ENCODE measurements at regions not wholly inside any gene's neighbourhood (a gene's known extent, or its start where the extent isn't known, plus 50 kb on each side); places are given as distances from the start of the nearest gene placed in this dataset.

DNA sequence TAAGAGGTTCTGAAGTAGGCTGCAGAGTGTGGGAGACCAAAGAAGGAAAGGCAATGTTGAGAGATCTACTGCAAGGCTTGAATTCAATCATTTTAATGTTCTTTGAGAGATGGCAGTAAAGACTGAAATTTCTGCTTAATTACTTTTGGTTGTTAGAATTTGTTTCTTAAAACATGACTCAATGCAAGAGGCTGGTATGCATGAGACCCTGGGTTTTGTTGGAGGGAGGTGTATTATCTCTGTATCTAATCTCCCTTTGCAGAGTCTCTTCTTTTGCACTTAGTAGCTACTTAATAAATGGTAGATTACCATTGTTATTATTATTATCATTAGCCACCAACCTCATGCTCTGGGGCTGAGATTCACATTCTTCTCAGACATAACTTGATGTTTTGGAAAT lies 87.4 kb upstream of the DRD2 start:
- Mint-ChIP-seq H3K27ac (no peak overlapping the region), H3K36me3 (ENCODE audit: low read depth) (no peaks in the 10 kb centered on the region), H3K9me3 (no peaks in the 10 kb centered on the region), H3K4me3 (no peak overlapping the region), H3K27me3 (ENCODE audit: low read depth) (peaks cover 41% of the 10 kb centered on the region), H3K4me1 (peaks cover 16% of the 10 kb centered on the region)
- TF ChIP-seq, protein P1, sequence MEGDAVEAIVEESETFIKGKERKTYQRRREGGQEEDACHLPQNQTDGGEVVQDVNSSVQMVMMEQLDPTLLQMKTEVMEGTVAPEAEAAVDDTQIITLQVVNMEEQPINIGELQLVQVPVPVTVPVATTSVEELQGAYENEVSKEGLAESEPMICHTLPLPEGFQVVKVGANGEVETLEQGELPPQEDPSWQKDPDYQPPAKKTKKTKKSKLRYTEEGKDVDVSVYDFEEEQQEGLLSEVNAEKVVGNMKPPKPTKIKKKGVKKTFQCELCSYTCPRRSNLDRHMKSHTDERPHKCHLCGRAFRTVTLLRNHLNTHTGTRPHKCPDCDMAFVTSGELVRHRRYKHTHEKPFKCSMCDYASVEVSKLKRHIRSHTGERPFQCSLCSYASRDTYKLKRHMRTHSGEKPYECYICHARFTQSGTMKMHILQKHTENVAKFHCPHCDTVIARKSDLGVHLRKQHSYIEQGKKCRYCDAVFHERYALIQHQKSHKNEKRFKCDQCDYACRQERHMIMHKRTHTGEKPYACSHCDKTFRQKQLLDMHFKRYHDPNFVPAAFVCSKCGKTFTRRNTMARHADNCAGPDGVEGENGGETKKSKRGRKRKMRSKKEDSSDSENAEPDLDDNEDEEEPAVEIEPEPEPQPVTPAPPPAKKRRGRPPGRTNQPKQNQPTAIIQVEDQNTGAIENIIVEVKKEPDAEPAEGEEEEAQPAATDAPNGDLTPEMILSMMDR (IDR thresholded peaks at IDR 0.05; ENCODE audit: unreplicated experiment in 3 of 3), result no peak

DNA sequence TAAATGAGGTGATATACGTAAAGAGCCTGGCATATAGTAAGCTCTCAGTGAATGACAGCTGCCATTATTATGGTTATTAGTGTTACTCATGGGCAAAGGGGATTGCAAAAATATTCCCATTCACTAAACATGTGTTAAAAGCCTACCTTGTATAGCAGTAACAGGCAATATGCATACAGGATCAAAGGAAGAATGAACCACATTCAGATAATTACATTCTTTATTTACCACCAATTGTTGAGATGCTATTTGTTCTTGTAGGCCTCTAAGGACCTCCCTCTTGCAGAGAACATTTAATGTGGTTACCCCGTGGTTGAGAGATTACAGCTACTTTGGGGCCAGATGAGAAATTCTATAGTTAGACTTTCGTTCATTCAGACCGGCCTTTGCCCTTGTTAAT lies 82.7 kb upstream of the DRD2 start:
- H3K36me3 Mint-ChIP-seq (ENCODE audit: low read depth), result no peaks in the 10 kb centered on the region

DNA sequence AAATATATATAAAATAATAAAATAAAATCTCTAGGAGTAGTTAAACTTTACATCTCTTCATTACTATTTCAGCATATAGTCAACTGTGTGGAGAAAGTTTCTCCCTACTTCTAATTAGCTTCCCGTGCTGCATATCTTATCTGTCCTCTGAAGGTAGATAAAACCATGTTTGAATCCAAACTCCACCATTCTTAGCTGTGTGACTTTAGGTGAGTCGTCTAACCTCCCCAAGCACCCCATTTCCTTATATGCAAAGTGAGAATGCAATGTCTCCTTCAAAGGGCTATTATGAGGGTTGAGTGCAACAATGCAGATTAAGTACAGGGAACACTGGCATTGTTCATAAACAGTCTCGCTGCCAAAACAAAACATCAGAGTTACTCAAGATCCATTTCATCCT lies 80.8 kb upstream of the DRD2 start:
- H3K4me3 Mint-ChIP-seq, result no peak overlapping the region
- TF ChIP-seq, protein P1 (IDR thresholded peaks at IDR 0.05; ENCODE audit: unreplicated experiment in 3 of 3), result no peak
- H3K36me3 Mint-ChIP-seq (ENCODE audit: low read depth), result no peaks in the 10 kb centered on the region
- H3K27me3 Mint-ChIP-seq (ENCODE audit: low read depth), result peaks cover 37% of the 10 kb centered on the region
- no peak overlapping the region for H3K27ac Mint-ChIP-seq
- peaks cover 22% of the 10 kb centered on the region for H3K4me1 Mint-ChIP-seq
- no peaks in the 10 kb centered on the region for H3K9me3 Mint-ChIP-seq

More for the DNA sequence above, 82.7 kb upstream of the DRD2 start:
- Mint-ChIP-seq H3K27ac (no peak overlapping the region), H3K4me1 (peaks cover 16% of the 10 kb centered on the region), H3K27me3 (ENCODE audit: low read depth) (peaks cover 42% of the 10 kb centered on the region), H3K4me3 (no peak overlapping the region), H3K9me3 (no peaks in the 10 kb centered on the region)
- TF ChIP-seq, protein P1 (IDR thresholded peaks at IDR 0.05; ENCODE audit: unreplicated experiment in 3 of 3), result no peak

DNA sequence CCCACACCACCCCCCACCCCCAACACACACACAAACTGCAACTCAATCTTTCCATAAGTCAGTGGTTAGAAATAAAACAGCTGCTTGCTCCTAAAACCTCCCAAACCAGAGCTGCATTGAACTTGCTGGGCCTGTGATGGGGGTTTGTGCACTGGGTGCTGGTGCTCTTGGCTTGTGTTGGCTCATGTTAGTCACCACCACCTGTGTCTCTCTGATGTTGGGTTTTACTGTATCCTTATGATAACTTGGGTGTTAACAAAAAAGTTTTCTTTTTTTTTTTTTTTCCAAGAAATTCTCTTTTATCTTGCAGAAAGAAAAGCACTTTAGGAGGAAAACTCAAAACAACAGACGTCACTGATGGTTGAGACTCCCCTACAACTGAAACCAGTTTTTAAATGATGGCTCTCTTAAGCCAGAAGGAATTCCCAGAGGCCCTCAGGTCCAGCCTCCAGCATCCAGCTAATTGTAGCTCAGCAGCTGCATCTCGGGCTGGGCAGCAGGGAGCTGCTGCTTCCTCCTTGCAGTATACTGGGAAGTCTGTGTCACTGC lies 79.9 kb upstream of the DRD2 start:
- Mint-ChIP-seq H3K27me3 (ENCODE audit: low read depth) (peaks cover 30% of the 10 kb centered on the region), H3K36me3 (ENCODE audit: low read depth) (no peaks in the 10 kb centered on the region), H3K27ac (peak overlapping the region in 1 of 3 experiments; percentile 63), H3K4me1 (peaks cover 22% of the 10 kb centered on the region), H3K9me3 (no peaks in the 10 kb centered on the region), H3K4me3 (no peak overlapping the region)
- TF ChIP-seq, protein P1 (IDR thresholded peaks at IDR 0.05; ENCODE audit: unreplicated experiment in 3 of 3), result no peak

DNA sequence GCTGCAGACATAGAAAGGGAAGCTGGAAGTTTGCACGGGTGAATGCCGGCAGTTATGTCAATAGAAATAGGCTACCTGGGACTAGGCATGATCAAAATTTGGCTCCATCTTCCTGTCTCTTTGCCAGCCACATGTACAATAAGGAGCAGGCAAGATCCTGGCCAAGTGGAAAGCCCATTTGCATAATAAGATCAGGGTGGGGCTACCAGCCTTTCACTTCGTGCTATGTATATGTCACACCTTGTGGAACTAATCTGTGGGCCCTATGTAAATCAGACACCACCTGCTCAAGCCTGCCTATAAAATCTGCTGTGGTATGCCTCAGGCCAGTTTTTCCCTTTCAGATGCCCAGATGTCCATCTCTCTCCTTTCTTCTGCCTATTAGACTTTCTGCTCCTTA lies 79.3 kb upstream of the DRD2 start:
- peaks cover 35% of the 10 kb centered on the region for H3K27me3 Mint-ChIP-seq (ENCODE audit: low read depth)
- no peak overlapping the region for H3K4me3 Mint-ChIP-seq
- H3K27ac Mint-ChIP-seq, result peak overlapping the region in 1 of 3 experiments; percentile 63
- H3K36me3 Mint-ChIP-seq (ENCODE audit: low read depth), result no peaks in the 10 kb centered on the region
- TF ChIP-seq, protein P1 (IDR thresholded peaks at IDR 0.05; ENCODE audit: unreplicated experiment in 3 of 3), result no peak
- H3K4me1 Mint-ChIP-seq, result peaks cover 22% of the 10 kb centered on the region
- H3K9me3 Mint-ChIP-seq, result no peaks in the 10 kb centered on the region

DNA sequence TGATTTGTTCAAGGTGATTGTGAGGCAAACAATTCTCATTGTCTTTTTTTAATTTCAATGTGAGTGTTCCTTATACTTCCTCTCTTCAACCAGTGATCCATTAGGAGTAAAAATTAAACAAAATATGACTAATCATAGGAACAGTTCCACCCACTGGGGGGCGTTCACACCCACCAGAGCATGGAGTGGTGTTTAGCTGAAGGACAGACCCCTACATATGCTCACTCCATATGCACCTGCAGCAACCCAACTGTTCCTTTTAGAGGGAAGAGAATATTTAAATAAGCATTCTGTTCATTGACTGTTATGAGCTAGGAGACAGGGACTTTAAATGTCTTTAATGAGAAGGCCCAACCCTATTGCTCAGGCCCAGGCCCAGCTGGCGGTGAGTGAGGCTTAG lies 78.7 kb upstream of the DRD2 start:
- TF ChIP-seq, protein P1 (IDR thresholded peaks at IDR 0.05; ENCODE audit: unreplicated experiment in 3 of 3), result peak in 1 of 3 experiments; percentile 29
- Mint-ChIP-seq H3K4me3 (no peak overlapping the region), H3K9me3 (no peaks in the 10 kb centered on the region), H3K27me3 (ENCODE audit: low read depth) (peaks cover 39% of the 10 kb centered on the region), H3K27ac (no peak overlapping the region), H3K36me3 (ENCODE audit: low read depth) (no peaks in the 10 kb centered on the region), H3K4me1 (peaks cover 22% of the 10 kb centered on the region)
